ENCODE measurements at regions not wholly inside any gene's neighbourhood (a gene's known extent, or its start where the extent isn't known, plus 50 kb on each side); places are given as distances from the start of the nearest gene placed in this dataset.
"Not testable (repeated sequence)": the region's sequence is repeated elsewhere in the genome, so short reads cannot be mapped to it uniquely, and the experiment has no call there.

- no peak for DNase-seq
These were observed 107.4 kb upstream of the NDUFV2 start for GRCh38 chr18:8995096-8995495.

GRCh38 chr18:8996771-8997432, 105.6 kb upstream of the NDUFV2 start:
- no peak for DNase-seq

GRCh38 chr18:8997634-8998033, 104.9 kb upstream of the NDUFV2 start:
- no peak for DNase-seq

- DNase-seq = no peak
These were observed 103.8 kb upstream of the NDUFV2 start for GRCh38 chr18:8998481-8999217.

- no peak for DNase-seq
These were observed 102.6 kb upstream of the NDUFV2 start for GRCh38 chr18:8999872-9000271.

- no peak for DNase-seq
These were observed 101.8 kb upstream of the NDUFV2 start for GRCh38 chr18:9000733-9001132.

GRCh38 chr18:9001209-9001608, 101.3 kb upstream of the NDUFV2 start:
- no peak for DNase-seq

GRCh38 chr18:9003406-9004100, 98.9 kb upstream of the NDUFV2 start:
- no peak for DNase-seq

- DNase-seq = not testable (repeated sequence)
These were observed 98.2 kb upstream of the NDUFV2 start for GRCh38 chr18:9004308-9004707.

- DNase-seq = not testable (repeated sequence)
These were observed 94.8 kb upstream of the NDUFV2 start for GRCh38 chr18:9007700-9008099.

GRCh38 chr18:9008200-9008708, 94.2 kb upstream of the NDUFV2 start:
- DNase-seq = no peak

- no peak for DNase-seq
These were observed 93.5 kb upstream of the NDUFV2 start for GRCh38 chr18:9008709-9009635.

- no peak for DNase-seq
These were observed 92.6 kb upstream of the NDUFV2 start for GRCh38 chr18:9009703-9010488.

- DNase-seq = no peak
These were observed 91.1 kb upstream of the NDUFV2 start for GRCh38 chr18:9011431-9011830.

GRCh38 chr18:9013926-9014373, 88.5 kb upstream of the NDUFV2 start:
- no peak for DNase-seq

GRCh38 chr18:9015689-9016088, 86.8 kb upstream of the NDUFV2 start:
- no peak for DNase-seq

- DNase-seq = no peak
These were observed 85.8 kb upstream of the NDUFV2 start for GRCh38 chr18:9016633-9017166.

- no peak for DNase-seq
These were observed 85.2 kb upstream of the NDUFV2 start for GRCh38 chr18:9017167-9017904.

GRCh38 chr18:9017905-9018227, 84.6 kb upstream of the NDUFV2 start:
- DNase-seq = no peak

- DNase-seq = no peak
These were observed 83.4 kb upstream of the NDUFV2 start for GRCh38 chr18:9019135-9019534.

GRCh38 chr18:9020221-9020620, 82.3 kb upstream of the NDUFV2 start:
- no peak for DNase-seq

Data from NCI-H146 (cell line).